ENCODE measurements at regions not wholly inside any gene's neighbourhood (a gene's known extent, or its start where the extent isn't known, plus 50 kb on each side); places are given as distances from the start of the nearest gene placed in this dataset.
"Not testable (repeated sequence)": the region's sequence is repeated elsewhere in the genome, so short reads cannot be mapped to it uniquely, and the experiment has no call there.

- DNase-seq: no peak
Observed at GRCh38 chr10:2777666-2778355, 289.5 kb upstream of the PFKP start.

GRCh38 chr10:2772816-2773631 lies 294.3 kb upstream of the PFKP start:
- DNase-seq: peak; percentile 91

- DNase-seq: no peak
Observed at GRCh38 chr10:2772135-2772534, 295.2 kb upstream of the PFKP start.

- DNase-seq: not testable (repeated sequence)
Observed at GRCh38 chr10:2767293-2767692, 300.1 kb upstream of the PFKP start.

- no peak for DNase-seq
Observed at GRCh38 chr10:2761971-2762370, 305.4 kb upstream of the PFKP start.

GRCh38 chr10:2761311-2761710 lies 306.0 kb upstream of the PFKP start:
- no peak for DNase-seq

- DNase-seq: no peak
Observed at GRCh38 chr10:2760736-2761135, 306.6 kb upstream of the PFKP start.

GRCh38 chr10:2759233-2759632 lies 308.1 kb upstream of the PFKP start:
- DNase-seq: no peak

GRCh38 chr10:2754943-2755342 lies 312.4 kb upstream of the PFKP start:
- DNase-seq: no peak

- DNase-seq: no peak
Observed at GRCh38 chr10:2748287-2748686, 319.1 kb upstream of the PFKP start.

GRCh38 chr10:2746638-2747037 lies 320.7 kb upstream of the PFKP start:
- no peak for DNase-seq

- no peak for DNase-seq
Observed at GRCh38 chr10:2745666-2746065, 321.7 kb upstream of the PFKP start.

GRCh38 chr10:2744547-2745200 lies 322.7 kb upstream of the PFKP start:
- no peak for DNase-seq

- DNase-seq: no peak
Observed at GRCh38 chr10:2734603-2735002, 332.7 kb upstream of the PFKP start.

- DNase-seq: no peak
Observed at GRCh38 chr10:2733278-2733963, 333.9 kb upstream of the PFKP start.

- DNase-seq: no peak
Observed at GRCh38 chr10:2731940-2732339, 335.4 kb upstream of the PFKP start.

GRCh38 chr10:2729197-2729596 lies 338.2 kb upstream of the PFKP start:
- DNase-seq: no peak

- DNase-seq: no peak
Observed at GRCh38 chr10:2728087-2728486, 339.3 kb upstream of the PFKP start.

- DNase-seq: no peak
Observed at GRCh38 chr10:2716596-2716995, 350.8 kb upstream of the PFKP start.

- DNase-seq: no peak
Observed at GRCh38 chr10:2714597-2714996, 352.8 kb upstream of the PFKP start.

GRCh38 chr10:2703953-2704352 lies 363.4 kb upstream of the PFKP start:
- no peak for DNase-seq

GRCh38 chr10:2701802-2702201 lies 365.5 kb upstream of the PFKP start:
- DNase-seq: no peak

- no peak for DNase-seq
Observed at GRCh38 chr10:2700626-2701305, 366.6 kb upstream of the PFKP start.
